ENCODE measurements at regions not wholly inside any gene's neighbourhood (a gene's known extent, or its start where the extent isn't known, plus 50 kb on each side); places are given as distances from the start of the nearest gene placed in this dataset.

DNA sequence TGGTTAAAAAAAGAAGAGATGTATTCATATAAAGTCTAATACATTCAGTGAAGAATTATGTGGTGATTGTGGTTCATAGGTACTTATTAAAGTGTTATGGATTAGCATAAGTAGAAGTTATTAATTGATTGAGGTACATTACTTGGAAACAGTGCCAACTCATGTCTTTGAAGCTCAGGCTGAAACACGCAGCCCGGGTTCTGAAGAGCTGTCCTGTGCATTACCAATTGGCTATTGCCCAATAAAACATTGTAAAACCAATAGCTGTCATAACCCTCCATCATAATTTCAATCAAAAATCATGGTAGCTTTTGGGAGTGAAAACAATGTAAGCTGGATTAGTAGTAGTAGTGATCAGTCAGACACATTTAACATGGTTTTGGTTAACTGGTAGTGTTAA is 560.1 kb downstream of the MCTP2 start:
- TF ChIP-seq CSDC2 (CRISPR knock-in tag; IDR thresholded peaks at IDR 0.05) (no peak), ISL1 (CRISPR knock-in tag; IDR thresholded peaks at IDR 0.05) (no peak), RARB (CRISPR knock-in tag; IDR thresholded peaks at IDR 0.05) (no peak), SNAI2 (CRISPR knock-in tag; IDR thresholded peaks at IDR 0.05) (no peak), ESRRG (CRISPR knock-in tag; IDR thresholded peaks at IDR 0.05) (no peak), ZNF70 (CRISPR knock-in tag; IDR thresholded peaks at IDR 0.05) (no peak), TOX (CRISPR knock-in tag; IDR thresholded peaks at IDR 0.05; ENCODE audit: borderline replicate concordance) (no peak), ZC3H10 (CRISPR knock-in tag; IDR thresholded peaks at IDR 0.05) (no peak), OSR1 (CRISPR knock-in tag; IDR thresholded peaks at IDR 0.05) (no peak)
- TF ChIP-seq, protein P1, sequence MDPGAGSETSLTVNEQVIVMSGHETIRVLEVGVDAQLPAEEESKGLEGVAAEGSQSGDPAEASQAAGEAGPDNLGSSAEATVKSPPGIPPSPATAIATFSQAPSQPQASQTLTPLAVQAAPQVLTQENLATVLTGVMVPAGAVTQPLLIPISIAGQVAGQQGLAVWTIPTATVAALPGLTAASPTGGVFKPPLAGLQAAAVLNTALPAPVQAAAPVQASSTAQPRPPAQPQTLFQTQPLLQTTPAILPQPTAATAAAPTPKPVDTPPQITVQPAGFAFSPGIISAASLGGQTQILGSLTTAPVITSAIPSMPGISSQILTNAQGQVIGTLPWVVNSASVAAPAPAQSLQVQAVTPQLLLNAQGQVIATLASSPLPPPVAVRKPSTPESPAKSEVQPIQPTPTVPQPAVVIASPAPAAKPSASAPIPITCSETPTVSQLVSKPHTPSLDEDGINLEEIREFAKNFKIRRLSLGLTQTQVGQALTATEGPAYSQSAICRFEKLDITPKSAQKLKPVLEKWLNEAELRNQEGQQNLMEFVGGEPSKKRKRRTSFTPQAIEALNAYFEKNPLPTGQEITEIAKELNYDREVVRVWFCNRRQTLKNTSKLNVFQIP (CRISPR knock-in tag; IDR thresholded peaks at IDR 0.05; ENCODE audit: borderline replicate concordance, low read depth) = no peak
- no peak for ATAC-seq

GRCh38 chr15:94792196-94792595 is 560.8 kb downstream of the MCTP2 start:
- TF ChIP-seq ZFP3 (CRISPR knock-in tag; IDR thresholded peaks at IDR 0.05) = no peak
- no peak for TF ChIP-seq GLIS3 (CRISPR knock-in tag; IDR thresholded peaks at IDR 0.05)
- TF ChIP-seq TSHZ2 (CRISPR knock-in tag; IDR thresholded peaks at IDR 0.05) = no peak
- no peak for TF ChIP-seq ZNF8 (CRISPR knock-in tag; IDR thresholded peaks at IDR 0.05)
- no peak for TF ChIP-seq BACH2 (CRISPR knock-in tag; IDR thresholded peaks at IDR 0.05; ENCODE audit: borderline replicate concordance)
- TF ChIP-seq, protein P2, sequence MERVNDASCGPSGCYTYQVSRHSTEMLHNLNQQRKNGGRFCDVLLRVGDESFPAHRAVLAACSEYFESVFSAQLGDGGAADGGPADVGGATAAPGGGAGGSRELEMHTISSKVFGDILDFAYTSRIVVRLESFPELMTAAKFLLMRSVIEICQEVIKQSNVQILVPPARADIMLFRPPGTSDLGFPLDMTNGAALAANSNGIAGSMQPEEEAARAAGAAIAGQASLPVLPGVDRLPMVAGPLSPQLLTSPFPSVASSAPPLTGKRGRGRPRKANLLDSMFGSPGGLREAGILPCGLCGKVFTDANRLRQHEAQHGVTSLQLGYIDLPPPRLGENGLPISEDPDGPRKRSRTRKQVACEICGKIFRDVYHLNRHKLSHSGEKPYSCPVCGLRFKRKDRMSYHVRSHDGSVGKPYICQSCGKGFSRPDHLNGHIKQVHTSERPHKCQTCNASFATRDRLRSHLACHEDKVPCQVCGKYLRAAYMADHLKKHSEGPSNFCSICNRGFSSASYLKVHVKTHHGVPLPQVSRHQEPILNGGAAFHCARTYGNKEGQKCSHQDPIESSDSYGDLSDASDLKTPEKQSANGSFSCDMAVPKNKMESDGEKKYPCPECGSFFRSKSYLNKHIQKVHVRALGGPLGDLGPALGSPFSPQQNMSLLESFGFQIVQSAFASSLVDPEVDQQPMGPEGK (CRISPR knock-in tag; IDR thresholded peaks at IDR 0.05; ENCODE audit: borderline replicate concordance) = no peak
- TF ChIP-seq, protein P1 (CRISPR knock-in tag; IDR thresholded peaks at IDR 0.05; ENCODE audit: borderline replicate concordance, low read depth) = no peak
- no peak for ATAC-seq

GRCh38 chr15:94793207-94793606 is 561.8 kb downstream of the MCTP2 start:
- no peak for TF ChIP-seq ZFP30 (CRISPR knock-in tag; IDR thresholded peaks at IDR 0.05)
- no peak for TF ChIP-seq ZNF8 (CRISPR knock-in tag; IDR thresholded peaks at IDR 0.05)
- TF ChIP-seq PPARA (CRISPR knock-in tag; IDR thresholded peaks at IDR 0.05; ENCODE audit: borderline replicate concordance) = no peak
- TF ChIP-seq, protein P2 (CRISPR knock-in tag; IDR thresholded peaks at IDR 0.05; ENCODE audit: borderline replicate concordance) = no peak

GRCh38 chr15:94793641-94794040 is 562.3 kb downstream of the MCTP2 start:
- ATAC-seq = no peak
- TF ChIP-seq TSHZ2 (CRISPR knock-in tag; IDR thresholded peaks at IDR 0.05) (no peak), BACH2 (CRISPR knock-in tag; IDR thresholded peaks at IDR 0.05; ENCODE audit: borderline replicate concordance) (no peak), ZFP3 (CRISPR knock-in tag; IDR thresholded peaks at IDR 0.05) (no peak), ZC3H10 (CRISPR knock-in tag; IDR thresholded peaks at IDR 0.05) (no peak), ESRRG (CRISPR knock-in tag; IDR thresholded peaks at IDR 0.05) (no peak), CREB5 (CRISPR knock-in tag; IDR thresholded peaks at IDR 0.05; ENCODE audit: low read depth) (no peak), CSRNP3 (CRISPR knock-in tag; IDR thresholded peaks at IDR 0.05) (no peak), RARB (CRISPR knock-in tag; IDR thresholded peaks at IDR 0.05) (no peak)

More at GRCh38 chr15:94793207-94793606, 561.8 kb downstream of the MCTP2 start:
- ATAC-seq = no peak

Measured in SK-N-SH treated with all-trans-retinoic acid at 6 μM for 48 hours (cell line).